GM18873 (cell line): ENCODE measurements at regions not wholly inside any gene's neighbourhood (a gene's known extent, or its start where the extent isn't known, plus 50 kb on each side); places are given as distances from the start of the nearest gene placed in this dataset.

Experiments used
- ATAC-seq: cut with Tn5 transposase; IDR thresholded peaks from one replicate; pipeline ENCODE4 v1.9.1; 2021; ENCODE audit warnings: mild to moderate bottlenecking, moderate library complexity, moderate number of reproducible peaks; ENCODE audit not compliant: unreplicated experiment, low FRiP score

GRCh38 chr6:164020142-164020541, 605.6 kb downstream of the QKI start:
- ATAC-seq: no peak

- no peak for ATAC-seq
Observed at GRCh38 chr6:164018133-164018532, 603.6 kb downstream of the QKI start.

GRCh38 chr6:164016056-164016455, 601.5 kb downstream of the QKI start:
- no peak for ATAC-seq

GRCh38 chr6:164015088-164015484, 600.6 kb downstream of the QKI start:
- ATAC-seq: no peak

- no peak for ATAC-seq
Observed at GRCh38 chr6:164014346-164015087, 600.0 kb downstream of the QKI start.

GRCh38 chr6:164013480-164014208, 599.1 kb downstream of the QKI start:
- ATAC-seq: no peak

GRCh38 chr6:164011321-164011720, 596.8 kb downstream of the QKI start:
- no peak for ATAC-seq

GRCh38 chr6:164010441-164011103, 596.1 kb downstream of the QKI start:
- no peak for ATAC-seq

- ATAC-seq: no peak
Observed at GRCh38 chr6:164008902-164009301, 594.4 kb downstream of the QKI start.

- no peak for ATAC-seq
Observed at GRCh38 chr6:164007881-164008280, 593.4 kb downstream of the QKI start.

GRCh38 chr6:164006459-164006858, 591.9 kb downstream of the QKI start:
- ATAC-seq: no peak

- no peak for ATAC-seq
Observed at GRCh38 chr6:164005004-164005711, 590.6 kb downstream of the QKI start.

GRCh38 chr6:164000276-164000675, 585.8 kb downstream of the QKI start:
- ATAC-seq: no peak

GRCh38 chr6:163999475-164000125, 585.1 kb downstream of the QKI start:
- no peak for ATAC-seq

- ATAC-seq: no peak
Observed at GRCh38 chr6:163998496-163998895, 584.0 kb downstream of the QKI start.

GRCh38 chr6:163996491-163996890, 582.0 kb downstream of the QKI start:
- ATAC-seq: no peak

- no peak for ATAC-seq
Observed at GRCh38 chr6:163994566-163994965, 580.0 kb downstream of the QKI start.

GRCh38 chr6:163992701-163993100, 578.2 kb downstream of the QKI start:
- ATAC-seq: no peak

- no peak for ATAC-seq
Observed at GRCh38 chr6:163992056-163992455, 577.5 kb downstream of the QKI start.

GRCh38 chr6:163991321-163991720, 576.8 kb downstream of the QKI start:
- ATAC-seq: no peak
